ENCODE measurements at regions not wholly inside any gene's neighbourhood (a gene's known extent, or its start where the extent isn't known, plus 50 kb on each side); places are given as distances from the start of the nearest gene placed in this dataset.

DNA sequence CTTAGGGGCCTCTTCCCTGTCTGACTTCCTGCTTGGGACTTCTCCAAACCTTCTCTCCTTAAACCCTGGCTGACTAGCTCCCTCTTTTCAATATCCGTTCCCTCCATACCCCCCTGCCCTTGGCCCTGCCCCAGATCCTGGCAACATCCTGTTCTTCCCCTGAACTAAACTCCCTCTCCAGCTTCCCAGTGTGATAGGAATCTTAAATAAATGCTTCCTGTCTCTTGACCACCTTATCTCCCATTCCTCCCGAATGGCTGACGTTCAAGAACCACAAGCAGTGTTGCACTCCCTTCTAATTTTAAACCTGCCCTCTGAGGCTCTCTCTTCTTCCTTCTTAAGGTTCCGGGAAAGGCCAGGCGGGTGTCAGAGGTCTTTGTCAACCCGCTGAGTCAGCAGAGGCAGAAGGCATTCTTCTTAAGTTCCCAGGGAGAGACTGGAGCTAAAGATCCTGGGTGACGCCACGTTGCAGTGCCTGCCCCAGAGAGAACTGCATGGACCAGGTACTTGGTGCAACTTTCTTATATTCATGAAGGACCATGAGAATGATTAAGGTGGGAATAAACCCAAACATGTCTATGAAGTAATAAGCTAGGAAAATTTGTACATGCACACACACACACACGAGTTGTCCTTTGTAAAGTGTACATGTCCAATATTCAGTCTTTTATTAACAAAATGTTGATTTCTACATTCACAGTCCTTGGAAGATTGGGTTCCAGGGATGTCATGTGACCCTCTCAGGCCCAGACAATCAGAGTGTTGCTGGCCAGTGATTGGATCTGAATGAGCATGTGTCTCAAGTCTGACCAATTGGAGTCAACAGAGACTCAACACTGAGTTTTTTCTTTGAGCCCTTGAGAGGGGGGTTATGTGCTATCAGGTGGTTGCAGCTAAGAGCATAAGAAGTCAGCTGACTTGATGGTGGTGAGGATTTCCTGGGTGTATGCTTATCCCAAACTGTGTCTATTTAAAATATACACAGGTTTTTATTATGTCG lies 420.2 kb upstream of the TBX3 start:
- FAIRE-seq = no peak
- no peak overlapping the region for H3K4me2 ChIP-seq
- POLR2A ChIA-PET = no interaction called here
- H3K4me3 ChIP-seq = no peak overlapping the region
- no peaks in the 10 kb centered on the region for H3K4me1 ChIP-seq
- ATAC-seq = no peak
- H3K9me3 ChIP-seq = 0 out of 3 replicates have a peak, but pooled peaks cover 3% of the 10 kb centered on the region
- H3K27ac ChIP-seq = no peak overlapping the region
- peak in 1 of 2 experiments; percentile 29 for DNase-seq (ENCODE audit: low read depth in 1 of 2, low spot score in 1 of 2)
- TF ChIP-seq NR3C1 (IDR thresholded peaks at IDR 0.05) (no peak), MAFK (IDR thresholded peaks at IDR 0.05; ENCODE audit: partially characterized antibody) (peak; percentile 81), EP300 (IDR thresholded peaks at IDR 0.05) (no peak)
- TF ChIP-seq, protein P1, sequence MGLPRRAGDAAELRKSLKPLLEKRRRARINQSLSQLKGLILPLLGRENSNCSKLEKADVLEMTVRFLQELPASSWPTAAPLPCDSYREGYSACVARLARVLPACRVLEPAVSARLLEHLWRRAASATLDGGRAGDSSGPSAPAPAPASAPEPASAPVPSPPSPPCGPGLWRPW (IDR thresholded peaks at IDR 0.05) = no peak
- TF ChIP-seq, protein P2, sequence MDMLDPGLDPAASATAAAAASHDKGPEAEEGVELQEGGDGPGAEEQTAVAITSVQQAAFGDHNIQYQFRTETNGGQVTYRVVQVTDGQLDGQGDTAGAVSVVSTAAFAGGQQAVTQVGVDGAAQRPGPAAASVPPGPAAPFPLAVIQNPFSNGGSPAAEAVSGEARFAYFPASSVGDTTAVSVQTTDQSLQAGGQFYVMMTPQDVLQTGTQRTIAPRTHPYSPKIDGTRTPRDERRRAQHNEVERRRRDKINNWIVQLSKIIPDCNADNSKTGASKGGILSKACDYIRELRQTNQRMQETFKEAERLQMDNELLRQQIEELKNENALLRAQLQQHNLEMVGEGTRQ (IDR thresholded peaks at IDR 0.05) = peak; percentile 42; the same call in 1 of the 2 replicates
- CTCF ChIA-PET = interaction anchor here (1.1 to 1.9 kb wide), 3 partner anchors 10 to 435 kb away, joined by 3 to 4 read pairs (median 3); no protein-coding TSS in a partner anchor
- WGBS (ENCODE audit: missing lambda C conversion rate) = 50% methylated on average over 10 of the region's 10 CpGs

DNA sequence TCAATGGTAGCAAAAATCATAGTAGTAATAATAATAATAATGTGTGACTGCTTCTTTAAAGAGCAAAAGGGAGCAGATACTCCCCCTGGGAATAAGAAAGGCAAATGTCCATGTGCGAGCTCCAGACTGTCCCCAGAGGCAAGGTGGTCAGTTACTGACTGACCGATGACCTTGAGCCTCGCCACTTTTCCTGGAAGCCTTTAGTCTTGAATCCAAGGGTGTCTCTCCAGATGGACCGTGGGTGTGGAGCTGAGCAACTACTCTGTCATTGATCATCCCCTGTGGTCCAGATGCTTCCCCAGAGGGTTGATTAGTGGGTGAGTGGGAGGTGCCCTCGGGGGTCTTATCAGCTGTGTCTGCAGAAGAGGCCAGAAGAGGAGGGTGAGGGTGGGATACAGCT lies 418.5 kb upstream of the TBX3 start:
- ATAC-seq = no peak
- H3K4me1 ChIP-seq = no peaks in the 10 kb centered on the region
- DNase-seq (ENCODE audit: low read depth in 1 of 2, low spot score in 1 of 2) = no peak

DNA sequence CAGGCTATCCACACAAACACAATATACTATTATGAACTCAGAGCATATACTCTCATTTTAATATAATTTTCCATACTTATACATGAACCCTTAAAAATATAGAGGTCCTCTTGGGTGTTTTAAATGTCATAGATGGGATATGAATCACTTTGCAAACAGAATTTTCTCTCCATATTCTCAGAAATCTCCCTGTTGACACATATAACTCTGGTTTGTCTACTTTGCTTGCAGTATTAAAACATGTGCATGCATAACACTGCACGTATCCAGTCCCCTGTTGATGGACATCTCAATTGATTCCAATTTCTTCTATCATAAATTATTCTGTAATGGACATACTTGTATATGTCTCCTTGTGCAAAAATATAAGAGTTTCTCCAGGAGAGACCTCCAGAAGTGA lies 417.5 kb upstream of the TBX3 start:
- TF ChIP-seq RAD21 (conservative IDR thresholded peaks at IDR 0.05 in 1 of 2, IDR thresholded peaks at IDR 0.05 in 1 of 2) = no peak
- TF ChIP-seq RCOR1 (IDR thresholded peaks at IDR 0.05; ENCODE audit: low read depth, low read length) = no peak
- no peak for TF ChIP-seq CBX8 (IDR thresholded peaks at IDR 0.05)
- TF ChIP-seq RNF2 (IDR thresholded peaks at IDR 0.05; ENCODE audit: borderline replicate concordance, low read depth) = no peak
- TF ChIP-seq MYC (IDR thresholded peaks at IDR 0.05; ENCODE audit: borderline replicate concordance, low read length) = no peak
- no peak for TF ChIP-seq POLR2A (IDR thresholded peaks at IDR 0.05; ENCODE audit: low read length)
- TF ChIP-seq KDM5A (IDR thresholded peaks at IDR 0.05) = no peak
- no peak for TF ChIP-seq CHD2 (IDR thresholded peaks at IDR 0.05; ENCODE audit: low read length, partially characterized antibody)
- 28% methylated on average over 1 of the region's 1 CpG for WGBS (ENCODE audit: missing lambda C conversion rate)
- DNase-seq (ENCODE audit: low read depth in 1 of 2, low spot score in 1 of 2) (no peak), FAIRE-seq (no peak), ATAC-seq (no peak)
- H3K27ac ChIP-seq = no peak overlapping the region
- 0 out of 3 replicates have a peak, but pooled peaks cover 3% of the 10 kb centered on the region for H3K9me3 ChIP-seq
- ChIA-PET POLR2A (no interaction called here), CTCF (no interaction called here)
- H3K4me3 ChIP-seq = no peak overlapping the region
- H3K4me2 ChIP-seq = no peak overlapping the region
- H3K4me1 ChIP-seq = no peaks in the 10 kb centered on the region

More for the DNA sequence above, 418.5 kb upstream of the TBX3 start:
- H3K4me3 ChIP-seq = no peak overlapping the region
- TF ChIP-seq FOSL2 (IDR thresholded peaks at IDR 0.05) (no peak), FOSL2 (CRISPR knock-in tag; IDR thresholded peaks at IDR 0.05) (no peak), CBX2 (IDR thresholded peaks at IDR 0.05; ENCODE audit: borderline replicate concordance, low read depth) (no peak), ESRRA (IDR thresholded peaks at IDR 0.05; ENCODE audit: borderline replicate concordance, low read length) (no peak), HEYL (CRISPR knock-in tag; IDR thresholded peaks at IDR 0.05) (no peak), ZSCAN20 (CRISPR knock-in tag; IDR thresholded peaks at IDR 0.05) (no peak), ZFP36 (IDR thresholded peaks at IDR 0.05; ENCODE audit: borderline replicate concordance, partially characterized antibody) (no peak), HOXB5 (CRISPR knock-in tag; IDR thresholded peaks at IDR 0.05) (no peak), CHD4 (IDR thresholded peaks at IDR 0.05; ENCODE audit: borderline replicate concordance) (no peak), ZC3H11A (IDR thresholded peaks at IDR 0.05) (no peak), MYC (IDR thresholded peaks at IDR 0.05; ENCODE audit: borderline replicate concordance, low read length) (no peak)
- ChIA-PET POLR2A (no interaction called here), CTCF (interaction anchor here (1.6 to 1.9 kb wide), 2 partner anchors 12 to 418 kb away, joined by 4 read pairs; partner anchors contain the start of gene TBX3)
- 49% methylated on average over 5 of the region's 5 CpGs for WGBS (ENCODE audit: missing lambda C conversion rate)
- no peak overlapping the region for H3K4me2 ChIP-seq
- no peak for FAIRE-seq
- H3K9me3 ChIP-seq = 0 out of 3 replicates have a peak, but pooled peaks cover 3% of the 10 kb centered on the region
- H3K27ac ChIP-seq = no peak overlapping the region

Data from A549 (cell line).